PFSK-1 (cell line): ENCODE measurements at regions not wholly inside any gene's neighbourhood (a gene's known extent, or its start where the extent isn't known, plus 50 kb on each side); places are given as distances from the start of the nearest gene placed in this dataset.

Source experiments
- POLR2AphosphoS5 ChIP-seq: IDR thresholded peaks from 2 replicates; pipeline ENCODE4 v1.6.1; 2012; ENCODE audit warnings: low read depth, mild to moderate bottlenecking, control low read depth, low read length, moderate library complexity
- REST ChIP-seq, 2 experiments: IDR thresholded peaks; 2 replicates each; pipeline versions ENCODE4 v1.6.1 to v1.8.0; 2011 to 2012; ENCODE audit warnings: low read depth in 2 of 2, low read length in 2 of 2, control low read depth in 1 of 2, inconsistent platforms in 1 of 2, mild to moderate bottlenecking in 1 of 2, moderate library complexity in 1 of 2; ENCODE audit not compliant: insufficient read depth in 1 of 2
- SIN3A ChIP-seq: IDR thresholded peaks from 2 replicates; pipeline ENCODE4 v1.6.1; 2012; ENCODE audit warnings: mild to moderate bottlenecking, low read length, moderate library complexity, borderline replicate concordance; ENCODE audit not compliant: insufficient read depth
- TAF1 ChIP-seq: IDR thresholded peaks from 2 replicates; pipeline ENCODE4 v1.6.1; 2012; ENCODE audit warnings: low read length, control low read depth, borderline replicate concordance; ENCODE audit not compliant: insufficient read depth

GRCh38 chr17:47064684-47065083 is 85.6 kb upstream of the RPRML start:
- TF ChIP-seq TAF1 (no peak), POLR2AphosphoS5 (no peak), SIN3A (no peak), REST (IDR thresholded peaks at IDR 0.05; ENCODE audit: insufficient read depth in 1 of 2, low read depth in 2 of 2, low read length in 2 of 2) (no peak)
